Epithelial cell of proximal tubule (primary cell): ENCODE measurements at regions not wholly inside any gene's neighbourhood (a gene's known extent, or its start where the extent isn't known, plus 50 kb on each side); places are given as distances from the start of the nearest gene placed in this dataset.
"Not testable (repeated sequence)": the region's sequence is repeated elsewhere in the genome, so short reads cannot be mapped to it uniquely, and the experiment has no call there.

Experiments used
- DNase-seq: peaks from one replicate; pipeline ENCODE4 v3.0.0-alpha.2; 2011; ENCODE audit warnings: low read depth
- H3K4me3 ChIP-seq: 2 replicates; pipeline ENCODE4 v1.5.1; 2011; ENCODE audit warnings: low read depth, mild to moderate bottlenecking, low read length
- CTCF ChIP-seq: conservative IDR thresholded peaks from 2 replicates; pipeline ENCODE4 v1.5.1; 2012; ENCODE audit warnings: low read depth, mild to moderate bottlenecking, low read length

GRCh38 chr5:106797996-106798395 is 872.7 kb downstream of the EFNA5 start:
- TF ChIP-seq CTCF, result no peak
- DNase-seq, result no peak
- H3K4me3 ChIP-seq, result no peak overlapping the region

GRCh38 chr5:106796081-106796480 is 874.7 kb downstream of the EFNA5 start:
- H3K4me3 ChIP-seq, result no peak overlapping the region
- no peak for DNase-seq
- no peak for TF ChIP-seq CTCF

- DNase-seq, result no peak
- TF ChIP-seq CTCF, result no peak
- no peak overlapping the region for H3K4me3 ChIP-seq
Measured at GRCh38 chr5:106784846-106785245, 885.9 kb downstream of the EFNA5 start.

GRCh38 chr5:106780355-106780754 is 890.4 kb downstream of the EFNA5 start:
- H3K4me3 ChIP-seq, result no peak overlapping the region
- no peak for TF ChIP-seq CTCF
- DNase-seq, result no peak

GRCh38 chr5:106776515-106776914 is 894.2 kb downstream of the EFNA5 start:
- DNase-seq, H3K4me3 ChIP-seq: not testable (repeated sequence)

GRCh38 chr5:106768392-106768791 is 902.3 kb downstream of the EFNA5 start:
- H3K4me3 ChIP-seq, result no peak overlapping the region
- no peak for DNase-seq
- TF ChIP-seq CTCF, result no peak

- no peak overlapping the region for H3K4me3 ChIP-seq
- DNase-seq, result no peak
- TF ChIP-seq CTCF, result no peak
Measured at GRCh38 chr5:106766916-106767315, 903.8 kb downstream of the EFNA5 start.

GRCh38 chr5:106759581-106759980 is 911.2 kb downstream of the EFNA5 start:
- no peak overlapping the region for H3K4me3 ChIP-seq
- no peak for DNase-seq
- no peak for TF ChIP-seq CTCF
